Coronary artery (tissue), 2 donors: ENCODE measurements at regions not wholly inside any gene's neighbourhood (a gene's known extent, or its start where the extent isn't known, plus 50 kb on each side); places are given as distances from the start of the nearest gene placed in this dataset.

ENCODE experiments used
- DNase-seq: peaks from one replicate; pipeline ENCODE4 v3.0.0-alpha.2; 2017; ENCODE audit warnings: low spot score
- H3K27ac ChIP-seq, 2 donors: fragments of 200-600 bp; sonication (generic); one replicate each; pipeline ENCODE4 v1.5.1; 2016 to 2019
- H3K4me3 ChIP-seq: fragments of 200-600 bp; sonication (generic); 2 replicates; pipeline ENCODE4 v1.5.1; 2016; ENCODE audit warnings: mild to moderate bottlenecking, moderate library complexity
- CTCF ChIP-seq: fragments of 200-600 bp; sonication (generic); IDR thresholded peaks from one replicate; pipeline ENCODE4 v1.5.1; 2019; ENCODE audit warnings: antibody characterized with exemption

- peak overlapping the region; percentile 10 for H3K4me3 ChIP-seq
- no peak for TF ChIP-seq CTCF
- H3K27ac ChIP-seq, result peak overlapping the region; percentile 74 to 86
- no peak for DNase-seq
Observed at GRCh38 chr15:95469496-95470000, 861.0 kb upstream of the NR2F2 start.

- Histone ChIP-seq H3K27ac (peak overlapping the region; percentile 74 to 86), H3K4me3 (no peak overlapping the region)
- no peak for TF ChIP-seq CTCF
- no peak for DNase-seq
Observed at GRCh38 chr15:95470529-95470928, 860.0 kb upstream of the NR2F2 start.

- DNase-seq, result no peak
- H3K4me3 ChIP-seq, result no peak overlapping the region
- no peak for TF ChIP-seq CTCF
- peak overlapping the region; percentile 74 to 86 for H3K27ac ChIP-seq
Observed at GRCh38 chr15:95470997-95471689, 859.4 kb upstream of the NR2F2 start.

- TF ChIP-seq CTCF, result no peak
- Histone ChIP-seq H3K27ac (peak overlapping the region; percentile 74 to 86), H3K4me3 (no peak overlapping the region)
- no peak for DNase-seq
Observed at GRCh38 chr15:95471690-95472086, 858.8 kb upstream of the NR2F2 start.

- no peak for DNase-seq
- peak overlapping the region in 1 of 2 donors; percentile 41 for H3K27ac ChIP-seq
- no peak overlapping the region for H3K4me3 ChIP-seq
Observed at GRCh38 chr15:95475067-95475466, 855.4 kb upstream of the NR2F2 start.

GRCh38 chr15:95479308-95479707 is 851.2 kb upstream of the NR2F2 start:
- H3K4me3 ChIP-seq, result no peak overlapping the region
- TF ChIP-seq CTCF, result no peak
- no peak for DNase-seq
- no peak overlapping the region for H3K27ac ChIP-seq

More at GRCh38 chr15:95475067-95475466, 855.4 kb upstream of the NR2F2 start:
- TF ChIP-seq CTCF, result no peak

GRCh38 chr15:95485367-95485766 is 845.1 kb upstream of the NR2F2 start:
- no peak for TF ChIP-seq CTCF
- no peak overlapping the region for H3K27ac ChIP-seq
- H3K4me3 ChIP-seq, result no peak overlapping the region
- no peak for DNase-seq
